D341Med (cell line): ENCODE measurements at regions not wholly inside any gene's neighbourhood (a gene's known extent, or its start where the extent isn't known, plus 50 kb on each side); places are given as distances from the start of the nearest gene placed in this dataset.
A peak's percentile ranks its signal among the peaks of the same experiment; 100 is the strongest.

Experiments used
- DNase-seq: peaks from one replicate; pipeline ENCODE4 v3.0.0; 2012; ENCODE audit warnings: low spot score

DNA sequence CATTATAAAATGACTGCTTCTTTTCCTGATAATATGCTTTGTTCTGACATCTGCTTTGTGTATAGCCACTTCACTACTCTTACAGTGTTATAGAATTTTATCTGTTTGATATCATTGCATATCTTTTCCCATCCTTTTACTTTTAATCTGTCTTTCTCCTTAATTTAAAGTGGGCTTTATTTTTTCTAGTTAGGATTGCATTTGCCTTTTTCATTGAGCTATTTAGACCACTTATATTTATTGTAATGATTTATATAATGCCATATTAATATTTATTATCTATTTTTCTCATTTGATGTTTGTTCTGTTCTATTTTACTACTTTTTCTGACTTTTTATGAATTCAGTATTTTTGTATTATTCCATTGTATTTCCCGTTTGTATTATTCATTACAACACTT is 758.7 kb downstream of the TMEM182 start:
- DNase-seq = no peak

DNA sequence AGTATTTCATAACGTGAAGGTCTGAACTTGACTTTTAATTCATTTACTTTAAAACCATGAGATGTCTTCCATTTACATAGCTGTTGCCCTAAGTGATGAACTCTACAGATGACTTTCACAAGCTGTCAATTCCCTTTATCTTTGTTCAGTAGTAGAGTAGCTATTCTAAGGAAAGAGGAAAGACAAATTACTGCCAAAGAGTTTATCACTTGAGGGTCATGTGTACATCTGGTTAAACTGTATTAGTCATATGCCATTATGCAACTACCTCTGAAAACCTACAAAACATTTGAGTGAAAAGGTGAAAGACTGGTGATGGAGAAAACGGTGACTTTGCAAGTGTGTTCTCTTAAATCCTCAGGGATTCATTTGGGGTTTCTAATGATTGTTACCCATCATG is 763.9 kb downstream of the TMEM182 start:
- DNase-seq = no peak

DNA sequence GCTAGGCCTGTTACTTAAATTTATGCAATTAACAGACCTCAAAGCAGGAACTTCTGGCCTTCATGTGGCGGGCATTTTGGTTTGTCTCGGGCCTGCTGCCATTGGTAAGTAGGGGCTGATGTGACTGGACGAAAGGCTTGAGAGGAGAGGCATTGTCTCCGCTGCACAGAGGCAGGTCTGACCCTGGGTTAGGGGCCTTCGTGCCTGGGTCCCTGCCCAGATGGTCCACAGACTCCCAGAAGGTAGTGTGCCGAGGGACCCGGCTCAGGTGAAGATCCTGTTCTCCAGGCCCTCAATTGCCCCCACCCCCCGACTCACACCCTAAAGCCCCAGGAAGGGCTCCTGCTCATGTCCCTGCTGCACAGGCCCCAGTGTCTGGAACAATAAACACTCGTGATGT is 764.9 kb downstream of the TMEM182 start:
- DNase-seq = no peak

DNA sequence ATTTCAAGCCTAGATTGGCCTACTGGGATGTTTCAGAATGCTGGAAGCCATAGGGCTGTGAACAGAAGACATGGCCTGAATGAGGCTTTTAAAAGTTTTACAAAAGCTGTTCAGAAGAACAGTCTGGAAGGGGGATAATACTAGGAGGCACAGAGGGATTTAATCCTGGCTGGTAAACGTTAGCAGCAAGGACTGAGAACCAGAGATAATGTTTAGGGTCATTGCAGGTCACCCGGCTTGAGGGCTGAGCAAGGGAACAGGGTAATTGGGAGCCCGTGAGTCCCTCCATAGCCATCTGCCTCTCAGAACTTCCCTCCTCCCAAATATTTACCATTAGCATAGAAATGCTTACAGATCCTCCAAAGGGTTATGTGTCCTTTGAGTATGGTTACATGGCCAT is 765.4 kb downstream of the TMEM182 start:
- DNase-seq = no peak

DNA sequence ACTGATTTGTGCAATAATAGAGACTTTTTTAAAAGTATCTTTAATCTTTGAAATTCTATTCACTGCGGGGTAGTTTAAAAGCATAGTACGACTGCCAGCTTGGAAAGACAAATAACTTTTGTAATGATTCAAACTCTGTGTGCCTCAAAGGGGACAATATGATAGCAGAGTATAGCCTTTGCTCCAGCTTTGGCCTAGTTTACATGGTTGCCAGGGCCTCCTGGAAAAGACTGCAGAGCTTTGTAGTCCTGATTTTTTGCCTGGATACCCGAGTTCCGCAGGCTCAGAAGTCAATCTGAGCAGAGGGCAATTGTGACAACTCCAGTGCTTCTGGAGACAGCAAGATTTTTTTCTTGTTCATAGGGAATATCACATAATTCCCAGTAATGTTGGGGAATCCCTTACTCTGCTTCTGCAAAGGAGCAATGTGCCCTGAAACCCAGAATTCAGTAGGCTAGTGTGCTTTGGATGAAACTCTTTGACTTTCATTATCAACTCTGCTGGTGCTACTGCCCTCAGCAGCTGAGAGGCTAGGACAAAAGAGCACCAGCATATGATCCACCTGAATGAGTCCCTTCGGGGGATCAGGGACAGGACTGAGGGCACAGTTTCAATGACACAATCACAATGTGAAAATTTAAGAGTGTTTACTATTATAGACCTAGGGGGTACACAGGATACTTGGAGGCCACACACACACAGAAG is 768.1 kb downstream of the TMEM182 start:
- DNase-seq = no peak

DNA sequence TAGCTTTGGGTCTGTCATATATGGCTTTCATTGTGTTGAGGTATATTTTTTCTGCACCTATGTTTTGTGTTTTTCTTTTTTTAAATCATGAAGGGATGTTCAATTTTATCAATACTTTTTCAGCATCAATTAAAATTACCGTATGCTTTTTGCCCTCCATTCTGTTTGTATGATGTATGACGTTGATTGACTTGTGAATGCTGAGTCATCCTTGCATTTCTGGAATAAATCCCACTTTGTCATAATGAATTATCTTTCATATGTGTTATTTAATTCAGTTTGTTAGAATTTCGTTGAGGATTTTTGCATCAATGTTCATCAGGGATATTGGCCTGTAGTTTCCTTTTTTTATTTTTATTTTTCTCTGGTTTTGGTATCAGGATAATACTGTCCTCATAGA is 790.9 kb downstream of the TMEM182 start:
- no peak for DNase-seq

DNA sequence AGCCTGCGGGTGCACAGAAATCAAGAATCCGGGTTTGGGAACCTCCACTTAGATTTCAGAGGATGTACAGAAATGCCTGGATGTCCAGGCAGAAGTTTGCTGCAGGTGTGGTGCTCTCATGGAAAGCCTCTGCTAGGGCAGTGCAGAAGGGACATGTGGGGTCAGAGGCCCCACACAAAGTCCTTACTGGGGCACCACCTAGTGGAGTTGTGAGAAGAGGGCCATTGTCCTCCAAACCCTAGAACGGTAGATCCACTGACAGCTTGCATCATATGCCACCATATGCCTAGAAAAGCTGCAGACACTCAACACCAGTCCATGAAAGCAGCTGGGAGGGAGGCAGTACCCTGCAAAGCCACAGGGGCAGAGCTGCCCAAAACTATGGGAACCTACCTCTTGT is 833.0 kb downstream of the TMEM182 start:
- no peak for DNase-seq

DNA sequence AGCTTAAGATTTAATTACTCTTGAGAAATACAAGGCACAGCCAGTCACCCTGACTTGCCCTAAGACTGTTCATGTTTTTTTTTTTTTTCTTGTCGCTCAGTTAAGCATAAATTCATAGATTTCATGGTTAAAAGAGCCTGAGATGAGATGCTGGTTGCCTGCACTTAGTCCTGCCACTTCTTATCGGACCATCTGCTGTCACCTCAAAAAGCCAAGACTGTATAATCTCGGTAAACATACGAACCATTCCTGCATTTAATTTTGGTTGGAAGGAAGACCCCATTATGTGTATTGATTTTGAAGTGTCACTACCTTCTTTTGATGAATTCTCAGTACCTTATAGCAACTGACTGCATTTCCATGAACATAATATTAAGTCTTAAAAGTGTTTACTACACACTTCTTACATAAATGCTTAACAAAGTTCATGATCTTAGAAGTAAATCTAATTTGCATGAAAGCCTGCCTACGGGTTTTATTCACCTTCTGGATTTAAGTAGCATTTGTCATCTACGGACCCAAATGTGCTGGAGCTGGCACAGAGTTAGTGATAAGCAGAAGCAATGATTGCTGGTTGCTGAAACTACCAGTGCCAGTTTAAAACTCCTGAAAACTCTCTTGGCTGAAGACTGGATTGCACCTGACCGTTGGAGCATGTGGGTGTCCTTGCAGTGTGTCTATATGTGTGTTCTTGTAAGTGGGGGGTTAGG is 843.4 kb downstream of the TMEM182 start:
- peak; percentile 6 for DNase-seq

DNA sequence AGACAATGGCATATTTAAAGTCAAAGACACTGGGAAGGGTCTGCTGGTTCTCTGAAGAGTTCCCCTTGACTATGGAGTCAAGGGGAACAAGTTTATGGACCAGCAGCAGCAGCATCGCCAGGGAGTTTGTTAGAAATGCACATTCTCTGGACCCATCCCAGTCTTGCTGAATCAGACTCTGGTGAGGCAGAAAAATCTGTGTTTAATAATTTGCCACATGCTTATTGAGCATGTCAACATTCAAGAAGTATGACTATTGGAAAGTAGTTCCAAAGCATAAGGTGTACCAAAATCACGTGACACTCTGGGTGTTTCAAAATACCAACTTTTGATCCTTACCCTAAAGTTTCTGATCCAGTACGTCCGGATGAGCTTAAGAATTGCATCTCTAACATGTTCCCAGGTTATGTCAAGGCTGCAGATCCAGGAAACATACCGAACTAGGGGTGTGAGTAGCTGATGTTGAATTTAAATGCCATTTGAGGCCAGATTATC is 853.8 kb downstream of the TMEM182 start:
- DNase-seq = no peak

DNA sequence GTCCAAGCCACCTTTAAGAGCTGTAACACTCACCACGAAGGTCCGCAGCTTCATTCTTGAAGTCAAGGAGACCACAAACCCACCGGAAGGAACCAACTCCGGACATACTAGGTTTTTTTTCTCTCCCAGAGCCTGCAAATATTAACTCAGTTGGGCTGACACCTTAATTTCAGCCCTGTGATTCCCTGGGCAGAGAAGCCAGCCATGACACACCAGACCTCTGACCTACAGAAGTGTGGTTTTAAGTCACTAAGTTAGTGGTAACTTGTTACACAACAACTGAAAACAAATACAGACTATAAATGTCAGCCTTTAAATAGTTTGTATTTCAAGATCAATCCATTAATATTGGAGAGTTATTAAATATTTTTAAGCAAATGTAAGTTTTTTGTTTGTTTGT is 855.1 kb downstream of the TMEM182 start:
- no peak for DNase-seq

DNA sequence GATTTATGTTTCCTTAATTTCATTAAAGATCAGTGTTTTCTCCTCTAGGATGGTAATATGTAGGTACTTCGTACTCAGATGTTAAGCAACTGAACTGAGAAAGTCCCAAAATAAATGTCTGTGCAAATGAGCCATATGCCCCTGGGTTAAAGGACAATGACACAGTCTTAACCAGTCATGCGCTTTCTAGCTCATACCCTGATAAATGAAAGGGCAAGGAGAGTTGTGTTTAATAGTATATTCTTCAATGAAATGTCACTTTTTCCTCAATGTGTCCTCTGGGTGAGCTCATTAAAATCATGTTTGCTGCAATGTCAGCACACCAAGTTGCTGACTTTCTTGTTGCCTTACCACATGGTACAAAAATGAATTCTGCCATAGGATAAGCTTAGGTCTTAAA is 856.3 kb downstream of the TMEM182 start:
- no peak for DNase-seq

DNA sequence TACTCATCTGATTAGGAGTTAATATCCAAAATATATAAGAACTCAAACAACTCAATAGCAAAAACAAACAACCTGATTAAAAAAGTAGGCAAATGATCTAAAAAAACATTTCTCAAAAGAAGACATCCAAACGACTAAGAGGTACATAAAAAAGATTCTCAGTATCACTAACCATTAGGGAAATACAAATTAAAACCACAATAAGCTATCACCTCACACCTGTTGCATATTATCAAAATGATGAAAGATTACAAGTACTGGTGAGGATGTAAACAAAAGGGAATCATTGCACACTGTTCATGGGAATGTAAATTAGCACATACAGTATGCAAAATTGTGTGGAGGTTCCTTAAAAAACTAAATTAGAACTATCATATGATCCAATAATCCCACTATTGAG is 865.5 kb downstream of the TMEM182 start:
- DNase-seq = no peak

DNA sequence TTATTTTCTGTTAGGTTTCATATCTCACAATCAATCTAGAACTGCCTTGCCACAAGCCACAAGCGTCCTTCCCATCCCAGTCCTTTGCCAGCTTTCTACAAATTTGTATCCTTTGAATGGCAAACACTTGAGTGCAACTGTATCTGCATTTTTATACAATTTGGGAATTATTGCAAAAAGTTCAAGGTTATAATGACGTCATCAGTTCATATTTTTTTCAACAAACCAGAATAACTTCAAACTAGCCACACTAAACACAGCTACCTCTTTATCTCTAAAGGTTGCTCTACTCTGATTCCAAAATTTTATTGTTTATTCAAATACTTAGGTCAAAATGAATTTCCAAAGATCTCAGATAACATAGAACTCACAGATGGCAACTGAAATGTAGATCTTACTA is 877.1 kb downstream of the TMEM182 start:
- no peak for DNase-seq

DNA sequence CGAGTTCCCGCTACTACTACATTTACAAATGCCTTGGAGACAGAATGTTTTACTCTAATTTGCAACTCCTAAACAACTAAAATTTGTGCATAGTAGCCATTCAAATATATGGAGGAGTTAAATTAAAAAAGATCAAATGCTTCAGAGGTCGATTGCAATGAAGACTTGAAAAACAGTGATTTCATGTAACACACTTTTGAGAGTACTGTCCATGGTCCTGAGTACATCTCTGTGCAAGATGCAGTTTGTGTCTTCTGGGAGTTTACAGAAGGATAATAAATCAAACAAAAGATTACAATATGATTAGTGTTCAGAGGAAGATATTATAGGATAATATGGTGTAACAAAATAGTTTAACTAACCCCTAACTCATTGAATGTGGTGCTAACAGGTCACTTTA is 894.7 kb downstream of the TMEM182 start:
- DNase-seq = no peak

DNA sequence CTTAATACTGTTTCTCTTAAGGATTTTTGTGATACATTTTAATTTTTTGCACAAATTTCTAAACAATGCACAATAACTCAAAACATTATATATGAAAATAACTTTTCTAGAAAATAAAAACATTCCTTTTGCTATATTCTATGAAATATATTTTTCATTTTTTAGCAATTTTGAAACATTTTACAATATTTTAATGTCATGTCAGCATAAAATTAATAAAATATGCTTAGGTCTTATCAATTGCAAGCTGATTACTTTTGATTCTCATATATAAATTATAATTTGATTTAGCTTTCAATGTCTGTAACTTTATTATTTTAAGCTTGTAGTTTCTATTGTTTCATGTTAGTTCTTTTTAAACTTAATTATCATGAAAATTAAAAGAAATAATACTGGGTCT is 898.7 kb downstream of the TMEM182 start:
- no peak for DNase-seq

DNA sequence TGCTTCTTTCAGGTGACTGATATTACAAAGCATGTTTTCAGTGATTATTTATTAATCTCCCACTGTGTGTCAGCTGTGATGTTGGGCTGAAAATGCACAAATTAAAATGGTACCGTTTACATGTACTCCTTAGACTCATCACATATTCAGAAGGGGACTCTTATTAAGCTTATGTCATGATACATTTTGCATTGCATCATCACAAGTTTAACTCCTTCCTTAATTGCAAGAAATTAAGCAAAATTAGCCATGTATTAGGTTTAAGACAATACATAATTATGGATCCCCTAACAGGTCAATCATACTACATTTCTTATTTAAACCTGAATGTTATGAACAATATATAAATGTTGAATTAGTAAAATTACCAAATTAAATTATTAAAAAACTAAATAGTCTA is 899.1 kb downstream of the TMEM182 start:
- DNase-seq = no peak

DNA sequence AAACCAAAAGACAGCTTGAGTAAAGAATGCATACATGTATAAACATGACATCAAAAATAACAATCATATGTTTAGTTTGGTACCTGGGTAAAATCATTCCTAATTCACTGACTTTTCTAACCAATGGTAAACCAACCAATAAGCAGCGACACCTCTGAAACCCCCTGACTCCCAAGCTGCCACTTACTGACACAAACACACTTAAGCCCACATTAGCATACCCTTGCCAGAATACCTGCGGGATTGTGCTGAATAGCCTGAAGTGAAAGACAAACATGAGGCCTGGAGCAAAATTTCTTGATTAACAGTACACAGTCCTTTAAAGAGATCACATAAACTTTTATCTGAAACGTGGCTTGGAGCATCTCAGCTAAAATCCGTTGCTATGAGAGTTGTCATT is 902.9 kb downstream of the TMEM182 start:
- no peak for DNase-seq

DNA sequence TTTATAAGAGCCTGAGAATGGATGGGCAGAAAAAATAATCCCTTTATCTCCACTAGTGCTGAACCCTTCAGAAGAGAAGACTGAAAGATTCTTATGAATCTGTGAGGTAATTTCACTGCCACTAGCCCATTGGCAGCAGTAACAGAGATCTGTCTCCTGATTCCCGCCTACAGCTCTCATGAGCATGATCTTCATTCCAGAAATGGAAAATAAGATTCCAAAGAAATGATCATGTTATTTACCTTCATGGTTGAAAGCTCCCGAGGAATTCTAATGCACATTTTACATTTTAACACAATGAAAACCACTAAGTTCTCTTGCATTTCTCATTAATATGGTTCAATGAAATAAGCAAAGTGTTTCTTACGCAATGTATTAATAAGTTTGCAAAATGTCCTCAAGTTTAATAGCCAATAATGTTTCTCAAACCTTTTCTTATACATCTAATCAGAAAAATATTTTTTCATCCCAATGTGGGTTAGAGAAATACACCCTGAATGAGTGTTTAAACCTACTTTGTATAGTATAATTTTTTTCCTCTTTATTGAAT is 905.6 kb downstream of the TMEM182 start:
- DNase-seq = no peak

DNA sequence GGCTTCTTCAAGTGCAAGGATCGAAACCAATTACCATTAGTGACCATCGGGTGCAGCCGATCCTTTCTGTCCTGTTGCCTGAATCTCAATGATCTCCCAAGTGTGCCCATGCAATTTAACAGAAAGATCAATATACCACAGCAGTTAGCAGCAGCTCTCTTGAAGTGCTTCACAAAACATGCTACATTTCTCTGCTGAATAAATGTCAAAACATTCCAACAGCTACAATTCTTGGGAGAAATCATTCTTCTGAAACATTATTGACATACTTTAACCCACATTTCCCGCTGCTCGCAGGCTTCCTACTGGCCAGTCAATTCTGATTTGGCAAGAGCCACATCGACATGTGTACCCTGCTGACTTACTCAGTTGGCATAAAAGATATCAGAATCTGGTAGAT is 907.7 kb downstream of the TMEM182 start:
- DNase-seq = no peak
